ENCODE measurements at regions not wholly inside any gene's neighbourhood (a gene's known extent, or its start where the extent isn't known, plus 50 kb on each side); places are given as distances from the start of the nearest gene placed in this dataset.

- Mint-ChIP-seq H3K27ac (no peak overlapping the region), H3K4me1 (no peaks in the 10 kb centered on the region), H3K4me3 (no peak overlapping the region), H3K9me3 (peaks cover 12 to 32% (median 24%) of the 10 kb centered on the region in 6 donors), H3K27me3 (ENCODE audit: low read depth in 3 of 3) (peaks cover 0 to 1% (median 0%) of the 10 kb centered on the region in 3 donors), H3K36me3 (no peaks in the 10 kb centered on the region)
- no peak for DNase-seq
Observed at GRCh38 chr5:92513067-92513466, 1068.0 kb downstream of the NR2F1-AS1 start.

- Mint-ChIP-seq H3K9me3 (peaks cover 9 to 56% (median 26%) of the 10 kb centered on the region in 6 donors), H3K4me1 (peaks cover 0 to 11% of the 10 kb centered on the region in 2 donors), H3K4me3 (no peak overlapping the region), H3K27me3 (ENCODE audit: low read depth in 3 of 3) (peaks cover 0 to 2% (median under 1%) of the 10 kb centered on the region in 3 donors), H3K36me3 (no peaks in the 10 kb centered on the region), H3K27ac (no peak overlapping the region)
- DNase-seq, result no peak
Observed at GRCh38 chr5:92508271-92508670, 1072.7 kb downstream of the NR2F1-AS1 start.

GRCh38 chr5:92505925-92506324 lies 1075.1 kb downstream of the NR2F1-AS1 start:
- peak overlapping the region in 1 of 5 donors; percentile 36 for H3K4me3 Mint-ChIP-seq

DNA sequence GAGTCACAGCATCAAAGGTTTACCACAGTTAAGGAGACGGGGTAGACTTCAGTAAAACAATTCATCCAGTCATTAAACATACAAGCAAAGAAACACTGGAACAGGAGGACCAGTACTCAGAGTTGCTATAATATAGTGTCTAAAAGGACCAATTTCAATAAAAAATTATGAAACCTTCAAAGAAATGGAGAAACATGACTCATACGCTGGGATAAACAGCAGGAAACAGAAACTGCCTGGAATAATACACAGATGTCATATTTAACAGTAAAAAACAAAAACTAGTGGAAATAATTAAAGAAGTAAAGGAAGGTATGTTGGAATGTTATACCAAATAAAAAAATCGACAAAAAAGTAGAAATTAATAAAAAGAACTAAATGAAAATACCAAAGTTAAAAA lies 1075.9 kb downstream of the NR2F1-AS1 start:
- Mint-ChIP-seq H3K9me3 (peaks cover 8 to 40% (median 15%) of the 10 kb centered on the region in 6 donors), H3K4me1 (peaks cover 0 to 11% of the 10 kb centered on the region in 2 donors)

More at GRCh38 chr5:92505925-92506324, 1075.1 kb downstream of the NR2F1-AS1 start:
- H3K27me3 Mint-ChIP-seq (ENCODE audit: low read depth in 3 of 3), result peaks cover 0 to 2% (median 1%) of the 10 kb centered on the region in 3 donors
- H3K36me3 Mint-ChIP-seq, result no peaks in the 10 kb centered on the region
- H3K27ac Mint-ChIP-seq, result peak overlapping the region in 1 of 6 donors; percentile 40
- DNase-seq, result no peak
- H3K4me1 Mint-ChIP-seq, result peaks cover 0 to 11% of the 10 kb centered on the region in 2 donors
- peaks cover 8 to 47% (median 20%) of the 10 kb centered on the region in 6 donors for H3K9me3 Mint-ChIP-seq

GRCh38 chr5:92504346-92504745 lies 1076.7 kb downstream of the NR2F1-AS1 start:
- Mint-ChIP-seq H3K4me3 (no peak overlapping the region), H3K27ac (no peak overlapping the region), H3K4me1 (peaks cover 0 to 11% of the 10 kb centered on the region in 2 donors), H3K27me3 (ENCODE audit: low read depth in 3 of 3) (peaks cover 0 to 2% (median 1%) of the 10 kb centered on the region in 3 donors), H3K9me3 (peaks cover 8 to 40% (median 15%) of the 10 kb centered on the region in 6 donors), H3K36me3 (no peaks in the 10 kb centered on the region)
- no peak for DNase-seq

More for the DNA sequence above, 1075.9 kb downstream of the NR2F1-AS1 start:
- no peak for DNase-seq
- Mint-ChIP-seq H3K36me3 (no peaks in the 10 kb centered on the region), H3K27me3 (ENCODE audit: low read depth in 3 of 3) (peaks cover 0 to 2% (median 1%) of the 10 kb centered on the region in 3 donors), H3K27ac (no peak overlapping the region), H3K4me3 (no peak overlapping the region)

GRCh38 chr5:92500752-92501151 lies 1080.3 kb downstream of the NR2F1-AS1 start:
- Mint-ChIP-seq H3K27me3 (ENCODE audit: low read depth in 3 of 3) (peaks cover 0 to 1% (median 0%) of the 10 kb centered on the region in 3 donors), H3K4me1 (peaks cover 0 to 6% of the 10 kb centered on the region in 2 donors), H3K9me3 (peaks cover 2 to 29% (median 6%) of the 10 kb centered on the region in 6 donors), H3K36me3 (no peaks in the 10 kb centered on the region), H3K4me3 (no peak overlapping the region), H3K27ac (no peak overlapping the region)
- DNase-seq, result no peak

DNA sequence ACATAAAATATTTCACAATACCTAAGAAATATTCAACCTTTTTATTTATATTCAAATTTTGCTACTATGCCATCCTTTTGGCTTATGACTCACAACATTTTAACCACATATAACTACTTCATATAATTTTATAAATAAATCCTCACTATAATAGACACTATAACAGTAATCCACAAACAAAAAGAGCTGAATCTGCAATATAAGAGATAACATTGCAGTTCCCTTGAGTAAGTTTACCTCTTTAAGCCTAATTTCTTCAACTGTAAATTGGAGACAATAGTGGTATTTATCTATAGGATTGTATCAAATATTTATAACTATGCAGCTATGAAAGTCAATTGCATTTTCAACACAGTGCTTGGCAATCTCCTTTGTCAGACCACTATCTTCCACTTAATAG lies 1084.5 kb downstream of the NR2F1-AS1 start:
- Mint-ChIP-seq H3K36me3 (no peaks in the 10 kb centered on the region), H3K27ac (no peak overlapping the region), H3K27me3 (ENCODE audit: low read depth in 3 of 3) (no peaks in the 10 kb centered on the region), H3K4me1 (no peaks in the 10 kb centered on the region), H3K4me3 (no peak overlapping the region), H3K9me3 (peaks cover 0 to 10% (median 5%) of the 10 kb centered on the region in 6 donors)
- no peak for DNase-seq

DNA sequence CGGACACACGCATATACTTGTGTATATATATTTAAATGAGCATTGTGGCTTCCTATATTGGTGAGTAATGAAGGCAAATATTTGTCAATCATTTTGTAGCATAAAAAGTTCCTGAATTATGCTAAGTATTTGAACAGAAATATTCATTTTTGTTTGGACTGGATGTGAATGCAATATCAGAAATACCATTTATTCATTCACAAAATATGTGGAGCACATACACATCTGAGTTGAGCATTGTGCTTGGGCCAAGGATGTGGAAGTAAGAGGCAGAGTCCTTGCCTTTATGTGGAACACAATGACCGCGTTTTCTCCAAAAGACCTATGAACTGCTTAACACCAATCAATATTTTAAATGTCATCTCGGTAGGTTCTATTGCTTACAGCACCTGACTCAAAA lies 1086.5 kb downstream of the NR2F1-AS1 start:
- Mint-ChIP-seq H3K4me3 (no peak overlapping the region), H3K27me3 (ENCODE audit: low read depth in 3 of 3) (no peaks in the 10 kb centered on the region), H3K36me3 (no peaks in the 10 kb centered on the region), H3K27ac (no peak overlapping the region), H3K4me1 (no peaks in the 10 kb centered on the region), H3K9me3 (peaks cover 1 to 21% (median 7%) of the 10 kb centered on the region in 6 donors)
- no peak for DNase-seq

- H3K4me3 Mint-ChIP-seq, result no peak overlapping the region
- no peaks in the 10 kb centered on the region for H3K4me1 Mint-ChIP-seq
- H3K9me3 Mint-ChIP-seq, result peaks cover 2 to 18% (median 9%) of the 10 kb centered on the region in 6 donors
- no peaks in the 10 kb centered on the region for H3K27me3 Mint-ChIP-seq (ENCODE audit: low read depth in 3 of 3)
- H3K36me3 Mint-ChIP-seq, result no peaks in the 10 kb centered on the region
- H3K27ac Mint-ChIP-seq, result no peak overlapping the region
- DNase-seq, result no peak
Observed at GRCh38 chr5:92492908-92493307, 1088.1 kb downstream of the NR2F1-AS1 start.

GRCh38 chr5:92484484-92484883 lies 1096.5 kb downstream of the NR2F1-AS1 start:
- Mint-ChIP-seq H3K4me1 (no peaks in the 10 kb centered on the region), H3K9me3 (peaks cover under 1 to 13% (median 8%) of the 10 kb centered on the region in 6 donors), H3K4me3 (no peak overlapping the region), H3K27me3 (ENCODE audit: low read depth in 3 of 3) (peaks cover 0 to 1% (median 0%) of the 10 kb centered on the region in 3 donors), H3K27ac (no peak overlapping the region), H3K36me3 (no peaks in the 10 kb centered on the region)
- DNase-seq, result no peak

GRCh38 chr5:92472981-92473566 lies 1090.0 kb upstream of the ARRDC3 start:
- Mint-ChIP-seq H3K36me3 (no peaks in the 10 kb centered on the region), H3K4me1 (no peaks in the 10 kb centered on the region), H3K9me3 (peaks cover 5 to 52% (median 17%) of the 10 kb centered on the region in 6 donors), H3K27ac (no peak overlapping the region), H3K4me3 (no peak overlapping the region), H3K27me3 (ENCODE audit: low read depth in 3 of 3) (peaks cover 0 to 4% (median 0%) of the 10 kb centered on the region in 3 donors)
- no peak for DNase-seq

DNA sequence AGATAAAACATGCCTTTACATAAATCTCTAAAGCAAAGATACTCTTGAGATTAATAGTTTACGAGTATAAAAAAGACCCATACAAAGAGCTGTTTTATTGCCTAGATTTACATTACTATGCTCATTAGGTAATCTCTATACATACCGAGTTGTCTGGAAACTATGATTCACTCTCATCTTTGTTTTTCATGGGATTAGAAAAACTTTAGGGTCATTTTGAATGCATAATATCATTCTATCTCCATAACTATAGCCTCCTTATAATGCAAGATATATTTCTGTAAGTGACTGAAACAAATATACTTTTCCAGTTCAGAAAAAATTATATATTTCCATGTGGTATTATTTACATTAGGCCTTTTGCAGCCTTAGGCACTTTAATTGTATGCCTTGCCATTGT lies 1088.7 kb upstream of the ARRDC3 start:
- H3K4me1 Mint-ChIP-seq, result no peaks in the 10 kb centered on the region
- H3K36me3 Mint-ChIP-seq, result no peaks in the 10 kb centered on the region
- peaks cover 4 to 59% (median 17%) of the 10 kb centered on the region in 6 donors for H3K9me3 Mint-ChIP-seq
- DNase-seq, result no peak
- H3K4me3 Mint-ChIP-seq, result no peak overlapping the region
- H3K27me3 Mint-ChIP-seq (ENCODE audit: low read depth in 3 of 3), result peaks cover 0 to 4% (median 0%) of the 10 kb centered on the region in 3 donors
- H3K27ac Mint-ChIP-seq, result no peak overlapping the region

DNA sequence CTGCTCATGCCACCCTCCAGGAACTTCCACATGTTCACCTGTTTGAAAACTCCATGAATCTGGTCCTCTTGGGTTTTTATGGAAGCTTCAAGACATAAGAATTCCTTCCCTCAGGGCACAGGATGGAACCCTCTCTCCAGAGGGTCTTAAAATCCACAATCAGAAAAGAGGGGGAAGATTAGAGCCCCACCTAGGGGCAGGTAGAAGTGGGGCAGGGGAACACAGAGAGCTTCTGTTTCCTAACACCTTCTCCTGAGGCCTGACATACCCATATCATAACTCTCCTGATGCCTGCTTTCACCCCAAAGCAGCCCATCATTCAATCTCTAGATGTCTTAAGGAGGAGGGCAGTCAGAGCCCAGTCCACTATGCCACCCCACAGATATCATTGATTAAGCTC lies 1087.7 kb upstream of the ARRDC3 start:
- no peaks in the 10 kb centered on the region for H3K4me1 Mint-ChIP-seq
- no peak overlapping the region for H3K27ac Mint-ChIP-seq
- no peak overlapping the region for H3K4me3 Mint-ChIP-seq
- peaks cover 0 to 4% (median 0%) of the 10 kb centered on the region in 3 donors for H3K27me3 Mint-ChIP-seq (ENCODE audit: low read depth in 3 of 3)
- no peak for DNase-seq
- peaks cover 4 to 56% (median 17%) of the 10 kb centered on the region in 6 donors for H3K9me3 Mint-ChIP-seq
- H3K36me3 Mint-ChIP-seq, result no peaks in the 10 kb centered on the region

DNA sequence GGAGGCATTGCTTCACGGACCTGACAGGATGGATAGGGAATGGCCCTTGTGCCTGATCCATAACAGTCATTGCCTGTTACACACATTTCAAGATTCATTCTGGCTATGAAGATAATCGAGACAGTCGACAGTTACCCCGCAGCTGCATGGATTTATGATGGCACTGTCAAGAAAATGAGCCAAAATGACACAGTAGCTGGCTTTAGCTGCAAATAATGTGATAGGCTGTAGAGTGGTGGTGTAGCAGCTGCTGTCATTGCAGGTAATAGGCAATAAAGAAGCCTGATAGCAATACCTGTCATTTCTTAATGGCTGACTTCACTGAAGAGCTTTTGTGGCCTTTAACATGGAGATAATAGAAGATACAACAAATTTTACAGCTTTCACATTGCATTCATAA lies 1085.2 kb upstream of the ARRDC3 start:
- Mint-ChIP-seq H3K27me3 (ENCODE audit: low read depth in 3 of 3) (peaks cover 0 to 1% (median 0%) of the 10 kb centered on the region in 3 donors), H3K27ac (no peak overlapping the region), H3K4me1 (no peaks in the 10 kb centered on the region), H3K4me3 (no peak overlapping the region), H3K9me3 (peaks cover 0 to 41% (median 11%) of the 10 kb centered on the region in 6 donors), H3K36me3 (no peaks in the 10 kb centered on the region)
- no peak for DNase-seq

- H3K36me3 Mint-ChIP-seq, result no peaks in the 10 kb centered on the region
- DNase-seq, result no peak
- no peak overlapping the region for H3K27ac Mint-ChIP-seq
- no peaks in the 10 kb centered on the region for H3K27me3 Mint-ChIP-seq (ENCODE audit: low read depth in 3 of 3)
- no peak overlapping the region for H3K4me3 Mint-ChIP-seq
- H3K9me3 Mint-ChIP-seq, result peaks cover 0 to 35% (median 8%) of the 10 kb centered on the region in 6 donors
- H3K4me1 Mint-ChIP-seq, result no peaks in the 10 kb centered on the region
Observed at GRCh38 chr5:92467695-92468094, 1084.6 kb upstream of the ARRDC3 start.

Data from immature natural killer cell (primary cell).